ENCODE measurements at regions not wholly inside any gene's neighbourhood (a gene's known extent, or its start where the extent isn't known, plus 50 kb on each side); places are given as distances from the start of the nearest gene placed in this dataset.
"Not testable (repeated sequence)": the region's sequence is repeated elsewhere in the genome, so short reads cannot be mapped to it uniquely, and the experiment has no call there.

DNA sequence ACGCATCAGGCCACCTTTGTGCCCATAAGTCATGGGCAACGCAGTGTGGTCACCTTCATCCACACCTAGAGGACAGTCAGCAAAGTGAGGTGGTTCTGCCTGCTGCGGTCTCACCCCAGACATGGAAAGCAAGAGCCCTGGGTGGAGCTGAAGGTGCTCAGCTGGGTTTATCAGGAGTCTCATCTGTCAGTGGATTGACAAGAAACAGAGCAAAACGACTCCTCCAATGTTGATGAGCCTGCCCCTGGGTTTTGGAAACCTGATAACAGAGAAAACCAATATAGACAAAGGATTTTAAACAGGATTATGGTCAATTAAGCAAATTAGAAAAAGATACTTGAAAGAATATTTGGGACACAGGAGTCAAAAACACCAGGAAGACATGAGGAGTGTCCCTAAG, 229.3 kb upstream of the PRSS58 start:
- H3K4me3 ChIP-seq (ENCODE audit: low read depth, low read length), result no peak overlapping the region
- no peak for DNase-seq (ENCODE audit: low read depth)

DNA sequence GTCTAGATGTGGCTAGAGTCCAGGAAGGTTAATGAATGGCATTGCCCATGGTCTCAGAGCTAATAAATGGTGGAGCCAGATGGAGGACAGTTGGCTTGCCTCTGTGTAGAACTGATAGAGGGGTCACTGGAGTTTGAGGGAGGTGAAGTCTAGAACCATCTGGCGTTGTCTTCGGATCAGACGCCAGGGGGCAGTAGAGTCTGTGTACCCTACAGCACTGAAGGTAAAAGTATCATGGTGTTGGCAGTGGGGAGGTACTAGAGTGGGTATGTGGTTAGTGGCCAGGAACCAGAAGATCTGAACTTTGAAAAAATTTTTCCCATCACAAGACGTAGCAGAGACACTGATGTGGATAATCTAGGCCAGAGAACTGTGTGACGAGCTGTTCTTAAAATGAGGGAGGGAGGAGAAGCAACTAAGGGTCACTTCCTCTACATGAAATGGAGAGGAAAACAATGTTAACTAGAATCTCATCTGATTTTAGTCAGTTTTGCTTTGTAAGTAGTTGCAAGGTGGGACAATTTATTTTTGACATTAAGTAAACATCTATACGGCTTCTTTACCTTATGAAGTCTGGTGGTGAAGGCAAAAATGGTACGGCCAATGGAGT, 227.9 kb upstream of the PRSS58 start:
- H3K4me3 ChIP-seq (ENCODE audit: low read depth, low read length), result no peak overlapping the region
- DNase-seq (ENCODE audit: low read depth), result no peak

DNA sequence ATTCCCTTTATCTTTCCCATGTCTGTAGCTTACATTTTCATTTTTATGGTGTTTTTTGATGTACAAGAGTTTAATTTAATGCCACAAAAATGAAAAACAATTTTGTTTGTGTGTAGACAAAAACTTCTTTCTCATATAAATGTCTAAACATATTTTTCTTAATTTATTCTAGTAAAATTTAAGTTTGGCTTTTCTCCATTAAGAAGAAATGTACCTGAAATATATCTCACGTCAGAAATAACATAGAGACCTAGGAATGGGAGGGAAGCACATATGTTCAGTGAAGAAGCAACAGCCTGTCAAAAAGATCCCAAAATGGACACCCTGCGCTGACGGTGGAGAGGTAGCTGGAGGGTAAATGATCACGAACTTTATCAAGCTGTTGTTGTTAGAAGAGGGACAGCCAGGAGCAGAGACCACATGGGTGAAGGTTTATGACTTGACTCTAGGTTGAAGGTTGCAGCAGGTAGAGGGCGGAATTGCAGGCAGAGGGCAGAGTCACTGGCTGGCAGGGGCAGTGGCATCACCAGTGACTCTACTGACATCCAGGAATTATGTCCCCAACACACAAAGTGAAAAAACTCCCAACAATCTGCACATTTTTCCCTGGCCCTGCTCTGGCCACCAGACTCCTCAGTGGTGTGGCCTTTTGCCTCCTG, 225.9 kb upstream of the PRSS58 start:
- no peak overlapping the region for H3K4me3 ChIP-seq (ENCODE audit: low read depth, low read length)
- no peak for DNase-seq (ENCODE audit: low read depth)

- no peak for DNase-seq (ENCODE audit: low read depth)
- no peak overlapping the region for H3K4me3 ChIP-seq (ENCODE audit: low read depth, low read length)
These were observed 225.2 kb upstream of the PRSS58 start for GRCh38 chr7:142482891-142483658.

DNA sequence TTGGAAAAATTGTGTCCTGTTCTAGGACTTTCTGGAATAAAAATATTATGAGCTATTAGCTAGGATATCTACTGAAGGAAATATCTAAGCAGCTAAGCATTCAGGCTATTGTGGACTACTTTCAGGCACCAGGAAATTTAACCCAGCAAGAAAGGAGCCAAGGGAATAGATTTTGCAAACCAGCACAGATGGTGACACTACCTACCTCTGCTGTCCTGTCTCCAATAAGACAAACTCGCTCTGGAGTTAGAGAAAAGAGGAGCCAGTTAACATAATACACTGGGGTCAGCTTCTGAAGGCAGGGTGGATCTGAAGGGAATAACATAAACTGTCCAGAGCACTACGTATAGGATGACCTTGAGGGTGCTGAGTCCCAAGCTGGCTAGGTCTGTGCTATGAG, 223.7 kb upstream of the PRSS58 start:
- no peak for DNase-seq (ENCODE audit: low read depth)

GRCh38 chr7:142478479-142479220, 220.8 kb upstream of the PRSS58 start:
- no peak for DNase-seq (ENCODE audit: low read depth)
- no peak overlapping the region for H3K4me3 ChIP-seq (ENCODE audit: low read depth, low read length)

More for the DNA sequence above, 223.7 kb upstream of the PRSS58 start:
- no peak overlapping the region for H3K4me3 ChIP-seq (ENCODE audit: low read depth, low read length)

- not testable (repeated sequence) for H3K4me3 ChIP-seq (ENCODE audit: low read depth, low read length)
These were observed 219.9 kb upstream of the PRSS58 start for GRCh38 chr7:142477801-142478200.

GRCh38 chr7:142477079-142477651, 219.3 kb upstream of the PRSS58 start:
- H3K4me3 ChIP-seq (ENCODE audit: low read depth, low read length), result no peak overlapping the region
- DNase-seq (ENCODE audit: low read depth), result no peak

More at GRCh38 chr7:142477801-142478200, 219.9 kb upstream of the PRSS58 start:
- DNase-seq (ENCODE audit: low read depth), result not testable (repeated sequence)

- no peak for DNase-seq (ENCODE audit: low read depth)
- H3K4me3 ChIP-seq (ENCODE audit: low read depth, low read length), result no peak overlapping the region
These were observed 218.2 kb upstream of the PRSS58 start for GRCh38 chr7:142476077-142476476.

DNA sequence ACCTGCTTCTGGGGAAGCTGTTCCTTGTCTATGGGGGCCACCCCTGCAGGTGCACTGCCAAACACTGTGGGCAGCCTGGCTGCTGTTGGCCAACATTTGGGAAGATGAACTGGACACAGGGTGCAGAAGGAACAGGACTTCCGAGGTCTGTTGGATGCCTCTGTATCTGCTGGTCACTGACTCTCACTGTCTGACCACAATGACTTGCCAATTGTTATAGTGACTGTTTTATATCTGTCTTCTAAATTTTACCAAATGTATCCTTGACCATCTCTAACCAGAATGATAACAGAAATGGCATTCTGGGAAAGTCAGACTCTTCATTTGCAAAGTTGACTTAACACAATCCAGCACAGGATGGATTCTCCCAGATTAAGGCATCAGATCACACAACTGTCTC, 214.0 kb upstream of the PRSS58 start:
- H3K4me3 ChIP-seq (ENCODE audit: low read depth, low read length), result no peak overlapping the region
- no peak for DNase-seq (ENCODE audit: low read depth)

- H3K4me3 ChIP-seq (ENCODE audit: low read depth, low read length), result no peak overlapping the region
- DNase-seq (ENCODE audit: low read depth), result no peak
These were observed 212.6 kb upstream of the PRSS58 start for GRCh38 chr7:142470544-142470830.

GRCh38 chr7:142469696-142470543, 212.1 kb upstream of the PRSS58 start:
- DNase-seq (ENCODE audit: low read depth), result no peak

DNA sequence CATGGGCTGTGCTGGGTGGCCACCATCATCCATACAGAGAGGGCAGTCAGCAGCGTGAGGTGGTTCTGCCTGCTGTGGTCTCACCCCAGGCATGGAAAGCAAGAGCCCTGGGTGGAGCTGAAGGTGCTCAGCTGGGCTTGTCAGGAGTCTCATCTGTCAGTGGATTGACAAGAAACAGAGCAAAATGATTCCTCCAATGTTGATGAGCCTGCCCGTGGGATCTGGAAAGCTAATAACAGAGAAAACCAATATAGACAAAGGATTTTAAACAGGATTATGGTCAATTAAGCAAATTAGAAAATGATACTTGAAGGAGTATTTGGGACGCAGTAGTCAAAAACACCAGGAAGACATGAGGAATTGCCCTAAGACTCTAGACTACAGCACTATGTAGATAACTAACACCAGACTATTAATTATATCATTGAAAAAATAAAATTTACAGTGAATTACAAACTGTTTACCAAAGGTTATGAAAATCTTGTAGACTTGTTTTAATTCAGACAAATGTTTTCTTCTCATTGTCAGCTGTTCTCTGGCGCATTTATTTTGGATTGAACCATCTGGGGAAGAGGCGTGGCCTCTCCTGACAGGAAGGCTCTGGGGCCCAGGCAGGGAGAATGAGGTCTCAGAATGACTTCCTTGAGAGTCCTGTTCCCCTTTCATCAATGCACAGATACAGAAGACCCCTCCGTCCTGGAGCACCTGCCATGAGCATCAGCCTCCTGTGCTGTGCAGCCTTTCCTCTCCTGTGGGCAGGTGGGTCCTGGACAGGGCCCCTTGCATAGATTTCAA, 211.2 kb upstream of the PRSS58 start:
- H3K4me3 ChIP-seq (ENCODE audit: low read depth, low read length), result no peak overlapping the region

More at GRCh38 chr7:142469696-142470543, 212.1 kb upstream of the PRSS58 start:
- H3K4me3 ChIP-seq (ENCODE audit: low read depth, low read length), result no peak overlapping the region

DNA sequence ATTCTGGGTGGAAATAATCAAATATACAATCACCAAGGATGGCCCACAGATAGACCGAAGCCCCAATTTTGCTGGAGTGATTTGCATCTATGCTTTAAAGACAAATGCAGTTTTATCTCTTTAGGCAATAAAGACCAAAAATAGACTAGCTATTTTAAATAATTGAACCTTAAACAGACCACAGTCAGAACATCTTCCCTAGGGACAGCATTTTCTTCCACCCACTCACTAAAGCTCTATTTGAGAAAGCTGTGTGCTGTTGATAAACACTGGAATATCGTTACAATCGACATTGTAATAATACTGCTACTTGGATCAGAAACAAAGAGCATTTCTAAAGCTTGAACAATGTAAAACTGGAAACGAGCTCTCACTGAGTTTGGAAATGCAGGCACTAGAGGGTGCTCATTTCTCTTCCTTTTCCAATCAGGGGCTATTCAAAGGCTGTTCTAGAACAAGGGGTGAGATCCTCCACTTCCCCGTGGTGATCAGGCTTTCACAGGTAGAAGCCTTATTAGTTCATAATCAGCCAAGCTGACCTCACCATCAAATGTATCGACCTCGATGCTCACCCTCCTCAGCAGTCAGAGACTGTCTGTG, 209.3 kb upstream of the PRSS58 start:
- H3K4me3 ChIP-seq (ENCODE audit: low read depth, low read length); DNase-seq (ENCODE audit: low read depth): not testable (repeated sequence)

More for the DNA sequence above, 211.2 kb upstream of the PRSS58 start:
- no peak for DNase-seq (ENCODE audit: low read depth)

DNA sequence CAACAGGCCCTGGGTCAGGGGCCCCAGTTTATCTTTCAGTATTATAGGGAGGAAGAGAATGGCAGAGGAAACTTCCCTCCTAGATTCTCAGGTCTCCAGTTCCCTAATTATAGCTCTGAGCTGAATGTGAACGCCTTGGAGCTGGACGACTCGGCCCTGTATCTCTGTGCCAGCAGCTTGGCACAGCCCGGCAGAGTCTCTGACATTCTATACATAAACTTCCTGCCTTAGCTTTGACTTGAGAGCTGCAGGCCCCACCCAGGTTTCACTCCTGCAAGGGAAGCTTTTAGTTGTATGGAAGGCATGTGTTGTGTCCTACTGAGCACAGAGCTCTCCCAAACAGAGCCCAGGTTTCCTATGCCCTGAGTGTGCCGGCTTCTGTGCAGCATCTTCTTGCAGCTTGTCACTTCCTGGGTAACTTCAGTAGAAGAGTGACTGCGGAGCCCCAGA, 205.6 kb upstream of the PRSS58 start:
- DNase-seq (ENCODE audit: low read depth), result no peak
- no peak overlapping the region for H3K4me3 ChIP-seq (ENCODE audit: low read depth, low read length)

DNA sequence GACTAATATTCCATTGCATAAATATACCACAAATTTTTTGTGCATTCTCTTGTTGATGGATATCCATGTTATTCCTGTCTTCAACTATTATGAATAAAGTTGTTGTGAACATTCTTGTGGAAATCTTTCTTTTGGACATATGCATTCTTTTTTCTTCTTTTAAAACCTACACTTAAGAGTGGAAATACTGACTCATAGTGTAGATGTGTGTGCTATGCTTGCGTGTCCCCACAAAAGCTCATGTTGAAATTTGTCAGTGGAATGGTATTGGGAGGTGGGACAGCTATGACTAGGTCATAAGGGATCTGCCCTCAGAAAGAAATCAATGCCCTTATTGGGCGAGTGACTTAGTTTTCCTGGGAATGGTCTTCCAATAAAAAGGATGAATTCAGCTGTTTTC, 203.6 kb upstream of the PRSS58 start:
- no peak overlapping the region for H3K4me3 ChIP-seq (ENCODE audit: low read depth, low read length)
- DNase-seq (ENCODE audit: low read depth), result peak; percentile 85

- no peak overlapping the region for H3K4me3 ChIP-seq (ENCODE audit: low read depth, low read length)
- no peak for DNase-seq (ENCODE audit: low read depth)
These were observed 202.7 kb upstream of the PRSS58 start for GRCh38 chr7:142460402-142461117.
